ENCODE measurements at regions not wholly inside any gene's neighbourhood (a gene's known extent, or its start where the extent isn't known, plus 50 kb on each side); places are given as distances from the start of the nearest gene placed in this dataset.
"Not testable (repeated sequence)": the region's sequence is repeated elsewhere in the genome, so short reads cannot be mapped to it uniquely, and the experiment has no call there.

DNA sequence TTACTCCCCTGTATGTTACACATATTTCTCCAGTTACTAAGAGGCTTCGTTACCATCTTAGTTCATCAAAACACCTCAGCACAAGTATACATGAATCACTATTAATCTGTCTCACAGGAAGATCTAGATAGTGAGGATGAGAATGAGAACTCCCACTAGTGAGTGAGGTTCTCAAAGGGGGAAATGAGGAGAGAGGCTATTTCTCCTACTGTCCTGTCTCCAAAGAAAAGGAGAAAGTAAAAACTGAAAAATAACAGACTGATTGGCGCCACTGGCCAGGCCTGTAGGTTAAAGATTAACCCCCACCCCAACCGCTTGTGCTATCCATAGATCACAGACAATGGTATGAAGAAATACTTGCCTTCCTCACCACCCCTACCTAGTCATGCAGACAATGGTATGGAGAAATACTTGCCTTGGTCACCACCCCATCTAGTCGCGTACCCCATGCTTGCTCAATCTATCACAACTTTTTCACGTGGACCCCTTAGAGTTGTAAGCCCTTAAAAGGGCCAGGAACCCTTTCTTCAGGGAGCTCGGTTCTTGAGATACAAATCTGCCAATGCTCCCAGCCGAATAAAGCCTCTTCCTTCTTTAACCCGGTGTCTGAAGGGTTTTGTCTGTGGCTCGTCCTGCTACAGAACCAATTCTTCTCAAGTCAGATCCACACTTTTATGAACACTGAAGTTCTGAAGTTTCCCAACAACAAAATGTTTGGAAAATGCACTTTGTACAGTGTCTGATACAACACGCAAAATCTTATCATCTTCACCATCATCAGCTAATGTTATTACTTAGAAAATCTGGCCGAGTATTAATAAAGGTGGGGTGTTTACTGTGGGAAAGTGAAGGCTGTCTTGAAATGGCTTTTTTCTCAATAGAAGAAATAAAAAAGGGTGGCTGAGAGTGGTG is 598.1 kb downstream of the UQCRFS1 start:
- intact Hi-C loops (cut with DNase I): no loop called here
- peaks cover 0 to 2% (median 0%) of the 10 kb centered on the region in 3 donors for H3K27me3 ChIP-seq (ENCODE audit: insufficient read depth in 3 of 3, low read length in 2 of 3)
- H3K9me3 ChIP-seq: no peaks in the 10 kb centered on the region
- ATAC-seq (no peak), DNase-seq (no peak)
- H3K36me3 ChIP-seq (ENCODE audit: insufficient read depth in 1 of 2, low read depth in 1 of 2): no peaks in the 10 kb centered on the region
- TF ChIP-seq CTCF (IDR thresholded peaks at IDR 0.05): no peak
- WGBS, 3 donors: 84 to 92% (median 87%) methylated on average over 12 of the region's 12 CpGs
- H3K27ac ChIP-seq: no peak overlapping the region
- no peaks in the 10 kb centered on the region for H3K4me1 ChIP-seq
- H3K4me3 ChIP-seq: no peak overlapping the region

- TF ChIP-seq CTCF (IDR thresholded peaks at IDR 0.05): no peak
- Histone ChIP-seq H3K36me3 (ENCODE audit: insufficient read depth in 1 of 2, low read depth in 1 of 2) (no peaks in the 10 kb centered on the region), H3K27me3 (ENCODE audit: insufficient read depth in 3 of 3, low read length in 2 of 3) (peaks cover 0 to 2% (median 0%) of the 10 kb centered on the region in 3 donors), H3K27ac (no peak overlapping the region), H3K4me3 (no peak overlapping the region), H3K9me3 (no peaks in the 10 kb centered on the region), H3K4me1 (no peaks in the 10 kb centered on the region)
- ATAC-seq (no peak), DNase-seq (no peak)
- WGBS, 3 donors: 82 to 88% (median 88%) methylated on average over 8 of the region's 8 CpGs
- intact Hi-C loops (cut with DNase I): no loop called here
Observed at GRCh38 chr19:28612275-28612769, 600.6 kb downstream of the UQCRFS1 start.

DNA sequence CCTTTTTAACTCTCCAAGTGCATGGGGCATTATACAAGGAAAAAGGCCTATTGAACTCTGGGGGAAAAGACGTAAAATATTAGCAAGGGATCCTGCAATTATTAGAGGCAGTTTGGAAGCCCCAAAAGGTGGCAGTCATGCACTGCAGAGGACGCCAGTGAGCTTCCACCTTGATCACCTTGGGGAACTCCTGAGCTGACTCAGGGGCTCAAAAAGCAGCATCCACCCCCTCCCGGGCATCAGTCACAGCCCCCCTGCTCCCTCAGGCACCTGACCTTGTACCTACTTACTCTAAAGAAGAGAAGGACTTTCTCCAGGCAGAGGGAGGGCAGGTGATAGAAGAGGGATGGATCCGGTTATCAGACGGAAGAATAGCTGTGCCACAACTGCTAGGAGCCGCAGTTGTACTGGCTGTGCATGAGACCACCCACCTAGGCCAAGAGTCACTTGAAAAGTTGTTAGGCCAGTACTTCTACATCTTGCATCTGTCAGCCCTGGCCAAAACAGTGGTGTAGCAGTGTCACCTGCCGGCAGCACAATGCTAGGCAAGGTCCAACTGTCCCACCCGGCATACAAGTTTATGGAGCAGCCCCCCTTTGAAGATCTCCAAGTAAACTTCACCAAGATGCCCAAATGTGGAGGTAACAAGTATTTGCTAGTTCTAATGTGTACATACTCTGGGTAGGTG is 601.6 kb downstream of the UQCRFS1 start:
- ATAC-seq; H3K27ac ChIP-seq; H3K36me3 ChIP-seq (ENCODE audit: insufficient read depth in 1 of 2, low read depth in 1 of 2); DNase-seq; H3K4me3 ChIP-seq; H3K9me3 ChIP-seq; H3K4me1 ChIP-seq; H3K27me3 ChIP-seq (ENCODE audit: insufficient read depth in 3 of 3, low read length in 2 of 3); intact Hi-C loops (cut with DNase I): not testable (repeated sequence)
- 85 to 89% (median 85%) methylated on average over 8 of the region's 8 CpGs for WGBS, 3 donors

DNA sequence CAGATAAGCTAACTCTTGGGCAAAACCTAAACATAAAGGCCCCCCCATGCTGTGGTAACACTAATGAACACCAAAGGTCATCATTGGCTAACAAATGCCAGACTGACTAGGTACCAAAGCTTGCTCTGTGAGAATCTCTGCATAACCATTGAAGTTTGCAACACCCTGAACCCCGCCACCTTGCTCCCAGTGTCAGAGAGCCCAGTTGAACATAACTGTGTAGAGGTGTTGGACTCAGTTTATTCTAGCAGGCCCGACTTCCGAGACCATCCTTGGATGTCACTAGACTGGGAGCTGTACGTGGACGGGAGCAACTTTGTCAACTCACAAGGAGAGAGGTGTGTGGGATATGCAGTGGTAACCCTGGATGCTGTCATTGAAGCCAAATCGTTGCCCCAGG is 602.2 kb downstream of the UQCRFS1 start:
- WGBS, 3 donors: 89 to 91% (median 89%) methylated on average over 6 of the region's 6 CpGs
- no peak overlapping the region for H3K27ac ChIP-seq
- ATAC-seq: no peak

More for the DNA sequence above, 602.2 kb downstream of the UQCRFS1 start:
- no peak for TF ChIP-seq CTCF (IDR thresholded peaks at IDR 0.05)
- intact Hi-C loops (cut with DNase I): no loop called here
- Histone ChIP-seq H3K36me3 (ENCODE audit: insufficient read depth in 1 of 2, low read depth in 1 of 2) (no peaks in the 10 kb centered on the region), H3K4me1 (no peaks in the 10 kb centered on the region), H3K27me3 (ENCODE audit: insufficient read depth in 3 of 3, low read length in 2 of 3) (peaks cover 0 to 2% (median 0%) of the 10 kb centered on the region in 3 donors), H3K9me3 (no peaks in the 10 kb centered on the region), H3K4me3 (no peak overlapping the region)
- no peak for DNase-seq

Measured in psoas muscle (tissue), 7 donors.